NCI-H2171 (cell line): ENCODE measurements at regions not wholly inside any gene's neighbourhood (a gene's known extent, or its start where the extent isn't known, plus 50 kb on each side); places are given as distances from the start of the nearest gene placed in this dataset.
"Not testable (repeated sequence)": the region's sequence is repeated elsewhere in the genome, so short reads cannot be mapped to it uniquely, and the experiment has no call there.

Experiments used
- DNase-seq: peaks from one replicate; lab custom pipeline; 2025; lab: John Stamatoyannopoulos, UW

DNA sequence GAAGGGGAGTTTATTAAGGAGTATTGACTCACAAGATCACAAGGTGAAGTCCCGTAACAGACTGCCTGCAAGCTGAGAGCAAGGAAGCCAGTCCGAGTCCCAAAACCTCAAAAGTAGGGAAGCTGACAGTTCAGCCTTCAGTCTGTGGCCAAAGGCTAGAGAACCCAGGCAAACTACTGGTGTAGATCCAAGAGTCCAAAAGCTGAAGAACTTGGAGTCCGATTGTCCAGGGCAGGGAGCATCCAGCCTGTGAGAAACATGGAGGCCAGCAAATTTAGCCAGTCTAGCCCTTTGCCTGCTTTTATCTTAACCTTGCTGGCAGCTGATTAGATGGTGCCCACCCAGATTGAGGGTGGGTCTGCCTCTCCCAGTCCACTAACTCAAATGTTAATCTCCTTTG, 621.9 kb upstream of the ITGA1 start:
- not testable (repeated sequence) for DNase-seq

DNA sequence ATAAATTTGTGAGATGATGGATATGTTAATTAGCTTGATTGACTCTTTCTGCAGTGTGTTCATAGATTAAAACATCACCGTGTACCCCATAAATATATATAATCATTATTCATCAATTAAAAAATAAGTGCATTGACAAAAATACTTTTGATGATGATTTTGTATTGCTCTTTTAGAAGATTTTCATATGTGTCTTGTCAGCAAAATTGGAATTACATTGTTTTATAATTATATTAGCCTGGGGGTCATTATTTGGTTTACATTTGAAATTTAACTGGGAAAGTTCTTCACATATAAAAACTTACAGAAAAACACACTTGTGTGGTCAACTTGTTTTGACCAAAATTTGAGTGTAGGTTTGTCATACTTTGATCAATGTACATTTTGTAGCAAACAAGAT, 614.6 kb upstream of the ITGA1 start:
- no peak for DNase-seq

- DNase-seq: no peak
These were observed 610.5 kb upstream of the ITGA1 start for GRCh38 chr5:52177193-52177592.

- no peak for DNase-seq
These were observed 606.3 kb upstream of the ITGA1 start for GRCh38 chr5:52181403-52181802.

DNA sequence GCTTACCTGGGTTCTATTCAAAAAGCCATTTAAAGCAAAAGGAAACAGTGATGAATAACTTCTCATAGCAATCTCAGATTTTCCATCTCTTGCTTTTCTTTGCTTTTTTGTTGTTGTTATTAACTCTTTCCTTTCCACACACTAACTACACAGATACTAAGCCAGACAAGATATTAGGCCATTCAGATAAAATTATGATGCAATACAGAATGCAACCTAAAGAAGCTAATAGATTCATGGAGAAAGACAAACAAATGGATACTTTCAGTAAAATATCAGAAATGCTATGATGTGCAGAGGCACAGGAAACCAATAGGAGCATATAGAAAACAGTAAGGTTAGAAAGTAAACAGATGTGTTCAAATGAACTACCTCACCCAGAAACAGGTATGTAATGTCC, 597.0 kb upstream of the ITGA1 start:
- DNase-seq: no peak

- no peak for DNase-seq
These were observed 587.9 kb upstream of the ITGA1 start for GRCh38 chr5:52199833-52200232.

GRCh38 chr5:52202256-52202655, 585.5 kb upstream of the ITGA1 start:
- no peak for DNase-seq

DNA sequence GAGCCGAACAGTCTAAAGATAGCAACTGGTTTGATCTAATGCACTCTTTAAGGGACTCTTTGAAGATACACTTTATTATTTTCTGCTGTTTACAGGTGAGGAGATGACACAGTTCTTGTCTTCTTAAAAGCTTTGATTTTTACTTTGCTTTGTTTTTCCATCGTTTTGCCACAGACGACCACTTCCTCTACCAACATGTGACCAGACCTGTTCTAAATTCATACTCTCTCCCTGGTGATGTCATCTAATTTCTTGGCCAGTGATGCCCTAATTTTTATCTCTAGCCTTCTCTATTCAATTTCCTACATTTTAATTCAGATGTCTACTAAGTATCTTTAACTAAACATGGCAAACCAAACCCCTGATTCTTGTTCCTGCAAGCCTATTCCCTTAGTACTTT, 583.4 kb upstream of the ITGA1 start:
- DNase-seq: no peak
